GM19025 (cell line): ENCODE measurements at regions not wholly inside any gene's neighbourhood (a gene's known extent, or its start where the extent isn't known, plus 50 kb on each side); places are given as distances from the start of the nearest gene placed in this dataset.

ENCODE experiments used
- ATAC-seq: cut with Tn5 transposase; IDR thresholded peaks from one replicate; pipeline ENCODE4 v1.9.1; 2021; ENCODE audit warnings: mild to moderate bottlenecking, low read depth, moderate library complexity; ENCODE audit not compliant: unreplicated experiment

DNA sequence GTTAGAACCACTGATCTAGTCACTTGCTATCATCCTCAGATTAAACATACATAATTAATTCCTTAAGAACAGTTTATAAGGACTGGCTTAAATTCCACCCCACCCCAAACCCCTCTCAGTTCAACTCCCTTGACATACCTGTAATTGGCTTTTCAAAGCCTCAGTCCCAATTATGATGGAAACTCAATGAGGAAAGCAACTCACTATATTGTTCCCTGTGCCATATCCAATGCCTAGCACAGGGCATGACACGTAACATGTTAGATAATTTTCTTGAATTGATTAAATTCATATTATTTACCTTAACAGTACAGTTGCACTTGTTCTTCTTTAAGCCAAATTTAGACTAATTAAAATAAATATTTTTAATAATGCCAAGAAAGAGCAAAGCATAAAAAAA lies 465.1 kb upstream of the CHAC2 start:
- ATAC-seq: no peak

DNA sequence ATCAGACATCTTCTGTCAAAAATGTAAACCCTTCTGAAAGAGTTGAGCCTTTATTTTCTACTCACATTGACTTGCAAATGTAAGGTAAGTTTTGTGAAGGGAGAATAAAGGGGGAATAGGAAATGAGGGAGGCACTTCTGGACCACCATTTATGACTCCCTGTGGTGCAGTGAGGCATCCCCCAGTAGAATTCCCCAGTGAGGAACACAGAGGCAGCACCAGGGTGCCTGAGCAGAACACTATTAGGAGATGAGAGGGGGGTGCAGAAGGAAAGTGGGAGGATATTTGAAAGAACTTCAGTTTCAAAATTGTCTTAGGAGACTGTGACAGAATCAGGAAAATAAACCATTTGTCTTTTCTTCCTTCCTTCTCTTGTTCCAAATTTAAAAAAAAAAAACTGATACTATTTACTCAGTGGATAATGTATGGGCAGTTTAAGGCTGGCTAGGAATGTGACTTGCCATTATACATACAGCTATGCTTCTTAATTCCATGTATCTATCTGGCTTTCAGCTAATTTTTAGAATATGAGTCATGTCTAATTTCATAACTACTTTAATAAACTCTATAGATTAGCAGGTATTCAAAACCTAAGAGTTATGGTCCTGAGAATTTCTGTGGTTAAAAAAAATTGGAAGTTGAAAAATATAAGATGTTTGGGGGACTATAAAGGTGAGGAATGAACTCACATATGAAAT lies 478.1 kb upstream of the CHAC2 start:
- ATAC-seq: no peak

DNA sequence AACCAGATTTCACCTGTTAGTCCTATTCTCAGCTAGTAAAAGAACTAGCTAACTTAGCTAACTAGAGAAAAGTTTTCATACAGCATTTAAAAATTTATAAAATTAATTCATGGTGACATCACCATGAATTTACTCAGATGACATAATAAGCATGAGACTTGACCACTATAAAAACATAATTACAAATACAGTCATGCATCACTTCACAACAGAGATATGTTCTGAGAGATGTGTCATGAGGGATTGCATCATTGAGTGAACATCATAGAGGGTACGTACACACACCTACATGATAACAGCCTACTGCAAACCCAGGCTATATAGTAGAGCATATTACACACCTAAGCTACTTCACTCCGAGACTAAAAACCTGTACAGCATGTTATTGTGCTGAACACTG lies 481.3 kb upstream of the CHAC2 start:
- no peak for ATAC-seq

DNA sequence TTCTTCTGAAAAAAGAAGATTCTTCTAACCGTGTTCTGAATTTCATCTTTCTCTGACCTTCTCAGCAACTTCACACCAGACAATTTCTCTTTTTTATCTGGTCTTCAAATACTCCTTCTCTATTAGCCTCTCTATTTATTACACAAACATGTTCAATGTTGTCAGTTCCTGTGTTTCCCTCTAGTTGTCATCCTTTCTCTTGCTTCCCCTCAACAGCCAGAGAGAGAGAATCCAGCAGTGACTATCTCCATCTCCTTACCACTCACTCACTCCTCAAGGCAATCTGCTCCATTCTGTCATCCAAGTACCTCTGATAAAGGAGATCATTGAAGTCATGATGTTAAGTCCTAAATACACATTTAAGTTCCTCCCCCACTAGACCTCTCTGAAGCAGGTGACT lies 491.9 kb upstream of the CHAC2 start:
- no peak for ATAC-seq

DNA sequence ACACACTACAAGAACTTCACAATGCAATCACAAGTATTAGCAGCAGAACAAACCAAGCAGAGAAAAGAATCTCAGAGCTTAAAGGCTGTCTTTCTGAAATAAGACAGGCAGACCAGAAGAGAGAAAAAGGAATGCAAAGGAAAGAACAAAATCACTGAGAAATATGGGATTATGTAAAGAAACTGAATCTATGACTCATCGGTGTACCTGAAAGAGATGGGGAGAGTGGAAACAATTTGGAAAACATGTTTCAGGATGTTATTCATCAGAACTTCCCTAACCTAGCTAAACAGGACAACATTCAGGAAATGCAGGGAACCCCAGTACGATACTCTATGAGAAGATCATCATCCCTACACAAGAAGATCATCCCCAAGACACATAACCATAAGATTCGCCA lies 499.0 kb upstream of the CHAC2 start:
- no peak for ATAC-seq

DNA sequence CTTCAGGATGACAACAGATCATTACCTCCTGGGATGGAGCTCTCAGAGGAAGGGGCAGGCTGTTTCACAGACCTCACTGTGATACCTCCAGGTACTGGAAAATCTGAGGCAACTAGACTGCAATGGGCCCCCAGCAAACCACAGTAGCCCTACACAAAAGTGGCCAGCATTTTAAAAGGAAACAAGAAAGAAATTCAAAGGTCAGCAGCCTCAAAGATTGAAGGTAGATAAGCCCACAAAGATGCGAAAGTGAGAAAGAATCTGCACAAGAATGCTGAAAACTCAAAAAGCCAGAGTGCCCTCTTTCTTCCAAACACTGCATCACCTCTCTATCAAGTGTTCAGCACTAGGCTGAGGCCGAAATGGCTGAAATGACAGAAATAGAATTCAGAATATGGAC lies 499.5 kb upstream of the CHAC2 start:
- ATAC-seq: no peak

DNA sequence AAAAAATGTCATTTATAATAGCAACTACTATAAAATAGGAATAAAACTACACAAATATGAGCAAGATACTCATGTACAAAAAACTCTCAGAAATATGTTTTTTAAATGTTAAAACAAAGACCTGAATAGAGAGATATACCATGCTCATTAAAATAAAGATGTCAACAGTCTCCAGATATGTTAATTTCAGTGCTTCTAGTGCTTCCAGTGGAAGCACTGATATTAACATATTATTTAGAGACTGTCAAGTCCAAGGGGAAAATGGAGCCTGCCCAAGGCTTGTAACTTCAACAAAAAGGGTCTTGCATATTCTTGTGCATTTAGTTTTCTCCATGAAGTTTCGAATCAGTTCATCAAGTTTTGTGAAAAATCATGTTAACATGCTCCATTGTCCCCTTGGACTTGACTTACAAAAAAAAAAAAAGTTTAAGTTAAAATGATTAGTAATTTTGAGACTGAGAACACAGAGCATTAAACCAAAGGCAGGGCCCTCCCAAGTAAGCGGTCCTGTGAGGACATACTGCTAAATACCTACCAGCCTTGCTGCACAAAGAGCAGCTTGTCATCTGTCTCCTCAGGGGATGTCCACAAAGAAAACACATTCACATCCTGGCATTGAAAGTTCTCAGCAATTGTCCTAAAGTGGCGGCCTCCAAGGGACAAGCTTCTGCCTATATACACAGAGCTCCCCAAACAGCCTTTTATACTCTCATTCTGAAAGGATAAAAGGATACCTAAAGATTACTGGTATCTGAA lies 501.9 kb upstream of the CHAC2 start:
- ATAC-seq: no peak

DNA sequence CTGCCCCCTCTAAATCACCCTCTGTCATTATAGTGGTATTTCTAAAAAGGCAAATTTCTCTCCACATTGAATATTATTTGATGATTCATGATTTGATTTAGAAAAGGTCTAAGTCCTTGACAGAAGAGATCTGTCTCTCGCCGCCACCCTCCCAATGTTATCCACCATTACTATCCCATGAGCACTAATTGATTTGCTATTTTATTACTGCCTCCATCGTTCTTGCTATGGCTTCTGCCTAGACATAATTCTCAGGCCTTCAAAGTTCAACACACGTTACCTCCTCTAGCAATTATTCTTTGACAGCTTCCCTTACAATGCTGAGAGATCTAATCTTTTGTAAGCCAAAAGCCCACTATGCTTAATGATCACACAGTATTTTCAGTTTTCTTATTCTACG lies 507.0 kb upstream of the CHAC2 start:
- no peak for ATAC-seq

DNA sequence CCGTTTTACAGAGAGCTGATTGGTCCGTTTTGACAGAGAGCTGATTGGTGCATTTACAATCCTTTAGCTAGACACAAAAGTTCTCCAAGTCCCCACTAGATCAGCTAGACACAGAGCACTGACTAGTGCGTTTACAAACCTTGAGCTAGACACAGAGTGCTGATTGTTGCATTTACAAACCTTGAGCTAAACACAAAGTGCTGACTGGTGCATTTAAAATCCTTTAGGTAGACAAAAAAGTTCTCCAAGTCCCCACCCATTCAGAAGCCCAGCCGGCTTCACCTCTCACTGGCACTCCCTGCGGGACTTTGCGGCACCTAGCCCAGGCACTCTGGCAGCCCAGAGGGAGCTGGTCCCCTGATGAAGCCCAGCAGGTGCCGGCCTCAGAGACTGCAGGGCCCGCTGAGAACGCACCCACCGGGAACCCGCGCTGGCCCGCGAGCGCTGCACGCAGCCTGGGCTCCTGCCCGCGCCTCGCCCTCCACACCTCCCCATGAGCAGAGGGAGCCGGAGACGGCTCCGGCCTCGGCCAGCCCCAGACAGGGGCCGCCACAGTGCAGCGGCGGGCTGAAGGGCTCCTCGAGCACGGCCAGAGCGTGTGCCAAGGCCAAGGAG lies 508.1 kb upstream of the CHAC2 start:
- ATAC-seq: no peak

DNA sequence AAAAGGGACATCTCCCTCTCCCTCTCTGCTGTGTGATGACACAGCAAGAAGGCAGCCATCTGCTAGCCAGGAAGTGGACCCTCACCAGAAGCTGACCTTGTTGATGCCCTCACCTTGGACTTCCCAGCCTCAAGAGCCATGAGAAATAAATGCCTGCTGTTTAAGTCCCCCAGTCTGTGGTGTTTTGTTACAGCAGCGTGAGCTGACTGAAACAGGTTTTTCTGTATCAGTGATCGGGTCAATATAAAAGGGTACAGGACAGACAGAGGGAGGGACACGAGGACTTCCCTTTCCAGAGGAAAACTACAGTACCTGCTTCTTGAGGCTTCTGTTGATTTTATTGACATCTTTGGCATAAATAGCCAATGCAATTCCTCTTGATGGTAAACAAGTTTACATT lies 510.3 kb upstream of the CHAC2 start:
- no peak for ATAC-seq

DNA sequence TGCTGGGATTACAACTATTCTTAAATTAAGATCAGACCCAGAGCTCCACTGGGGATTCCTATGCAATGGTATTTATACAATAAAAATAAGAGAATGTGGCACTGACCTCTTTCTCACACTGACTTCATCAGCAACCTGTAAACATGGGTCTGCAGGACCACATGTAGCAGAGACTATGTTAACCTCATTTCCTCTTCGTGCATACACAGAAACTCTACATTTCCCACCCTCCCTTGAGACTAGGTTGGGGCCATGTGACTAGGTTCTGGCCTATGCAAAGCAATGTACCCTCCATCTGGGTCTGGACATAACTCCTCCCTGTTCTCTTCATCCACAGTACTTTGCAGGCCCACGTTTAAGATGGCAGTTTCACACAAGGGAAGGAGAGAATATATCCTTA lies 514.4 kb upstream of the CHAC2 start:
- ATAC-seq: no peak

DNA sequence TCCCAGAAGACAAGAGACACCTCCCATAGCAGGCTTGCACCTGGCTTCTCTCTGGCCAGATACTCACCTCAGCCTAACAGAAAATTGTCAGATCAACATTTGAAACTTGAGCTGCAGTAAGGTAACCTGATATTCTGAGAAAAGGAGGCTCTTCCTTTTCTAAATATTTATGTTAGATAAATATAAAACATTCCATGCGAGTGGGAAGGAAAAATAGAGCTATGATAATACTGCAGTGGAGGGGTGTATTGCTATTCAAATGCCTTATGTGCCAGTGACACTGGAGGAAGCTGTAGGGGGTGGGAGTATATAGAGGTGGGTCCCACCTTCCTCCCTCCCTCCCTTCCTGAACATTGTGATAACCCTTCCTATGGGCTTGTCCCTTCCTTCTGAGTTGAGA lies 515.5 kb upstream of the CHAC2 start:
- no peak for ATAC-seq

DNA sequence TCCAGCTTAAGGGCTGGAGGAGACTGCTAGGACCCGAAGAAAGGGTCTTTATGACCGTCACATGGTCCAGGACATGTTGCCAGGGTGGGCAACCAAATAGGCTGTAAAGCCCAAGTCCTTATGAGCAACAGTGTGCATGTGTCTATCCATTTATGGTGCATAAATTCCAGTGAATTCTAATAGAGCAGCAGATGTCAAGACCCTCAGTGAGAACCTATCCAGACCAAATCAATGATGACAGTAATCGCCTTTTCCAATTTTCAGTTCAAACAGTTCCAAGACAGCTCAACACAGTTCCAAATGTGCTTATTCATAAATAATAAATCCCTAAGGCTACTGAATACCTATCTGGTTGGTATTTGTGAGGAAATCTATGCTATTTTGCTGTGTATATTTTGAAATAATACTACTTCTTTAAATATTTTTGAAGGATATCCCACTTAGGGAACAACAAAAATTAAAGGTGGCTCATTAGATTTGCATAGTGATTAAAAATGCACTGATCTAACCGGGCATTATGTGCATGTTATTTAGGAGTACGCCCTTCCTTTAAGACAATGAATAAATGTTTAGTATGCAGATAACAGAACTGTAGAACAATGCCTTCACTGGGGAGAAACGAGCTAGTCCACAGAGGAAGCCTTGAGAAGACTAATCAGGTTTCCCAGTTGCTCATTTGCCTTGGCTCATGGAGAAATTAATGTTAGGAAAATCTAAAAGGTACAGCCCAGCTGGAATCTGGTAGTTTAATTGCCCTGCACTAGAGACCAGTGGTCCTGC lies 519.5 kb upstream of the CHAC2 start:
- no peak for ATAC-seq

DNA sequence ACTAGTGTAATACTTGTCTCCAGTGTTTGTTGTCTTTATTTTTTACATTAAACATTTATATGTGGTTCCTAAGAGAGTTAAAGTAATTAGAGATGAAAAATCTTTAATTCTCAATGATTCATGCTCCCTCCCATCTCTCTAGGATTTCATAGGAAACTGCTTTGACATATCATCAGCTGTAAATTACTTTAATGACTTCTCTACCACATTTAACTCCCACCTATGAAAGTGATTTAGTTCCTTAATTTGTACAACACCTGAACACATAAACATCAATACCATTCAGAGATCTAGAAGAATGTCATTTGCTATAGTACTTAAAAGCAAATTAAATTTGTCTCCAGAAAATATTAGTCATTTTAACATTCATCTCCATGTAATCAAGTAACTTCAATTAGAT lies 524.2 kb upstream of the CHAC2 start:
- no peak for ATAC-seq

DNA sequence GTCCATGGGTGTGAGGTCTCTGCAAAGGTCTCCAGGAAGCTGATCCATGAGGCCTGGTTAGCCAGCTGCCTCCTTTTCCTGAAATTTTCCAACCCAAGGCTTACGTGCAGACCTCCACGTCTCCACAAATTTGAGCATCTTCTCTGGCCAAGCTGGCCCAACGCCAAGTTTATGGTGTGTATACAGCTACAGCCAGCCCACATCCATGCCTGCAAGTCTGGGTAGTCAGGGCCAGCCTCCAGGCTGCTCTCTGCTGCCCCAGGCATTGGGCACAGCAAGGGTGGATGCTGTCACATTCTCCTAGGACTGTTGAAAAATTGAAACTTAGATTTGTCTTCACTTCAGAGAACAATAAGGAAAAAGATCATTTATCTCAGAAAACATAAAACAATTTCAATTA lies 525.5 kb upstream of the CHAC2 start:
- no peak for ATAC-seq

DNA sequence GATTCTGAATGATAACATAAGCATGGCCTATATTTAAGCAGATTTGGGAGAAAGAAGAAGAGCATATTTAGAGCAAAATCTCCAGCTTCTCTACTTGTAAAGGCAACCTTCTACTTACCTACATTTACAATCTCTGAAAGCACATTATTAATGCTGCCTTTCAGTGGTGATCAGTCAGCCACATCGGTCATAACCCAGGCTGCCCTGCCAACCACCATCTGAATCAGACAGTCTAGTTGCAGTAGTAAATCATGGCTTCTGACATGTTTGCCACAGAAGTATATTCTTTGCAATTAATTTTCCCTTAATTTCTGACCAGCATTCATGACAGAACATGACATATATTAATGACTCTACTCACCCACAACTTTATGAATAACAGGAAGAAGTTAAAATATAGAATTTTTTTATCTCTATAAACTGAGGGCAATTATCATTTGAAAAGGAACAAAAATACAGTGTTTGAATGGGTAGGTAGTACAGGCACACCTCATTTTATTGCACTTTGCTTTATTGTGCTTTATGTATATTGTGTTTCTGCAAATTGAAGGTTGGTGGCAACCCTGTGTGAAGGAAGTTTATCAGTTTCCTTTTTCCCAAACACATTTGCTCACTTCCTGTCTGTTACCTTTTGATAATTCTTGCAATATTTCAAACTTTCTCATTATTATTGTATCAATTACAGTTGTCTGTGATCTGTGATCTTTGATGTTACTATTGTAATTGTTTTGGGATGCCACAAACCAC lies 531.6 kb upstream of the CHAC2 start:
- no peak for ATAC-seq

DNA sequence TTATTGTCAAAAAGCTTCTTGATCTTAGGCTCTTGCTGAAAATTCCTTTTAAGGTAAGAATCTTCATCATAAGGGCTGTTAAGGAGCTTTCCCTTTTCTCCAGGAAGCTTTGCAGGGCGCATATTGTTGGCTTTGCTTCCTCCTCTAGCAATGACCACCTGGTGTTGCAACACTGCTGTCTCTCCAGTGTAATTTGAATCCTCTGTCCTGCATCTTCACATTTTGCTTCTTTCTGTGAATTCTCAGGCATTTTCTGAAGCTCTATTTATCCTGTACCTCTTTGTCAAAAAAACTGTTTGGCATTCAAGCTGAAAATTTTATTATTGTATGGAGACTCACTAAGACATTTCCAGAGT lies 533.1 kb upstream of the CHAC2 start:
- no peak for ATAC-seq

DNA sequence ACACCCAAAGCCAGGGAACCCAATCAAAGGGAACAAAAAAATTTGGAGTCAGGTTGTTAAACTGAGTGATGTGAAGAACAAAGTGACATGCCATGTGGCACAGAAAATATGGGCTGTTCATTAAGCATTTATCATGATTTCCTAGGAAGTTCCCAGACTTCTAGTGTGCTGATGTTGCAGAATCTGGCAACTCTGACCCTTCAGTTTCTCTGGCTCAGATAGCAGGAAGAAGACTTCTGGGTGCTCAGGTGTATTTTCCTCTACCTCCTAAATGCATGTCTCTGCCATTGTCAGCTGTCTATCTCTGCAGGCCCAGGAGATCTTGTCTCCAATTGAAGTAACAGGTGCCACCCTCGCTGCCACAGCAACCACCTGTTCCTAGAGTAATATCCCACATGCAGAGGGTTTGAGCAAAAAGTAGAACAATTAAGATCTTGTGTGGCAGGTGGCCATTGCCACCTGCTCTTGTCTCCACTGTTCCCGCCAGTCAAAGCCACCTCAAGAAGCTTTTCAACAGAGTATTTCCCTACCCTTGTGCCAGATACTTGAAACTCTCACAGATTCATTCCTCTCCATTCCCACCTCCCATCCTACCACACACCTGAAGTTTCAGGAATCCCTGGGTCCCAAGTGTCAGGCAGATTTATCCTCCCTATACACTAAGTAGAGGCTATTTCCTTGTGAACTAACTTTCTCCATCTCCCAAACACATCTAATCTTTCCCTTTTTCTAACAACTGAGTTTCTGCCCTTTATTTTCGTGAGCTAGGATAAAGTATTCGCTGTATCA lies 533.7 kb upstream of the CHAC2 start:
- ATAC-seq: no peak

DNA sequence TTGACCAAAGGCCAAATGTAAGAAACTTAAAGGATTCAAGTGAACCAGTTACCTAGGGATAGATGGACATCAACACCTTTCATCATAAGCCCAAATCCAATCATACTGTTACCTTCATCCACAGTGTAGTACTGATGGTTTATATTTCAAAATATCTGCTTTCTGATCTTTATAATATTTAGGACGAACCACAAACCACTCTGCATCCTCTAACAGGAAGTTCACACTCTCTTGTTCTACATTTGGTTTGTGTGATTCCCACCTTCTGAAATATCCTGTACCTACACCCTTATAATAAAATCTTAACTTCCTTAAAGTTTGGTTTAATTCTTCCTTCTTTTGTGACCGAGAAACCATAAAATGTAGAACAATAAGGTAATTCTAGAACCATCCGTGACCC lies 535.7 kb upstream of the CHAC2 start:
- no peak for ATAC-seq

DNA sequence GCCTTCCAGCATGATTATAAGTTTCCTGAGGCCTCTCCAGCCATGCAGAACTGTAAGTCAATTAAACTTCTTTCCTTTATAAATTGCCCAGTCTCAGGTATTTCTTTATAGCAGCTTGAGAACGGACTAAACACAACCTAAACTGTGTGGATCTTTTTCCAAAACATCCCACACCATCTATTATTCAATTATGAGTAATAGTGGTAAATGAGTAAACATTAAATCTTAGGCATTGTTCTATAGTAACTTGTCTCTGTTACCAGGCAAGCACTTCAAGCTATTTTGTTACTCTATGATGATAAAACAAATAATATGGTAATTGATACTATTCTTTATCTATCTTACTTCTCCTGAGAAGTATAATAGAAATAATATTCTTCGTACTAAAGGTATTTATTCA lies 536.9 kb upstream of the CHAC2 start:
- ATAC-seq: no peak
